ENCODE measurements at regions not wholly inside any gene's neighbourhood (a gene's known extent, or its start where the extent isn't known, plus 50 kb on each side); places are given as distances from the start of the nearest gene placed in this dataset.

DNA sequence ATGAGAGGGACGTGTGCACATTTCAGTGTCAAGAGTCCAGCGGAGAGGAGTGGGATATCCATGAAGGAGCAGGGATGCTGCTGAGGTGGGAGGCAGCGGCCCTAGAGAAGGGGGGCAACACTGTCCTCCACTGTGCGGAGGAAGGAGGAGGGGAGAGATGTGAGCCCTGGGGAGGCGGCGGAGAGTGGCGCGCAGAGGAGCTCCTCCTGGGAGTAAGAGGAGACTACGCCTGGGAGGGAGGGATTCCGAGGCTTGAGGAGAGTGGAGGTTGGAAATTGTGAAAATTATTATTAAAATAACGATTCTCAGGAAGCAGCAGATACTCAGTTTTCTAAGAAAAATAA lies 142.7 kb downstream of the CEP57L1 start:
- DNase-seq (ENCODE audit: low spot score): no peak
- ATAC-seq: no peak
- intact Hi-C loops (cut with DNase I): no loop called here

DNA sequence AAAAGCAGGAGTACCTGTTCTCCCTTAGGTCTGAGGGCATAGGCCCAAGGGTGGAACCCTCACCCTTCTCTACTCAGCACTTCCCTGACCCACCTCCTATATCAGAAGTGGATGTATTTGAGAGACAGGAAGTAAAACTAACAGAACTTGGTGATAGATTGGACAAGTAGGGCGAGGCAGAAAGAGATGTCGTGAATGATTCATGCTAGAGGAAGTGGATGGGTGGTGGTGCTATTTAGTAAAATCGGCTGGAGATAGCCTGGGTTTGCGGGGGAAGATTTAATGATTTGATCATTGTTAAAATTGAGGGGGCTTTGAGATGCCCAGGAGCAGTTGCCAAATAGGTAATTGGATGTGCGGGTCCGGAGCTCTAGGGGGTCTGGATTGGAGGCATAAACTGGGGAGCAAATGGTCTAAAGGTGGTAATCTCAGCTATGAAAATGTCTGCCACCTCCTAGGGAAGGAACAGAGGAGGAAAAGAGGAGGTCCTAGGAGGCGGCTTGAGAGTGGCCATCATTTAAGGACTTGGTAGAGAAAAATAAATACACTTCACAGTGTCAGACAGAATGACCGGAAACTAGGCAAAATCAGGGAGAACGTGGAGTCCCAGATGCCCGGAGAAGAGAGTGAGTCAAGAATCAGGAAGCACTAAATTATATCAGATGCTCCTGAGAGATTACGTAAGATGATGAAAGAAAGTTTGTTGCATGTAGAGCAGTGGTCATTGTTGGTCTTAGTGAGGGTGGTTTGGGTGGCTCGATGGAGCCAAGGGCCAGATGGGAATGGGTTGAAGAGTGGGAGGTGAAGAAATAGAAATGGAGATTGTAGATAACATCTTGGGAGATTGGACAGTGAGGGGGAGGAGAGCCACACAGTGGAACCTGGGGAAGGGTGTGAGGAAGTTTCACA lies 142.0 kb downstream of the CEP57L1 start:
- ATAC-seq (no peak), DNase-seq (ENCODE audit: low spot score) (no peak)
- intact Hi-C loops (cut with DNase I): no loop called here

DNA sequence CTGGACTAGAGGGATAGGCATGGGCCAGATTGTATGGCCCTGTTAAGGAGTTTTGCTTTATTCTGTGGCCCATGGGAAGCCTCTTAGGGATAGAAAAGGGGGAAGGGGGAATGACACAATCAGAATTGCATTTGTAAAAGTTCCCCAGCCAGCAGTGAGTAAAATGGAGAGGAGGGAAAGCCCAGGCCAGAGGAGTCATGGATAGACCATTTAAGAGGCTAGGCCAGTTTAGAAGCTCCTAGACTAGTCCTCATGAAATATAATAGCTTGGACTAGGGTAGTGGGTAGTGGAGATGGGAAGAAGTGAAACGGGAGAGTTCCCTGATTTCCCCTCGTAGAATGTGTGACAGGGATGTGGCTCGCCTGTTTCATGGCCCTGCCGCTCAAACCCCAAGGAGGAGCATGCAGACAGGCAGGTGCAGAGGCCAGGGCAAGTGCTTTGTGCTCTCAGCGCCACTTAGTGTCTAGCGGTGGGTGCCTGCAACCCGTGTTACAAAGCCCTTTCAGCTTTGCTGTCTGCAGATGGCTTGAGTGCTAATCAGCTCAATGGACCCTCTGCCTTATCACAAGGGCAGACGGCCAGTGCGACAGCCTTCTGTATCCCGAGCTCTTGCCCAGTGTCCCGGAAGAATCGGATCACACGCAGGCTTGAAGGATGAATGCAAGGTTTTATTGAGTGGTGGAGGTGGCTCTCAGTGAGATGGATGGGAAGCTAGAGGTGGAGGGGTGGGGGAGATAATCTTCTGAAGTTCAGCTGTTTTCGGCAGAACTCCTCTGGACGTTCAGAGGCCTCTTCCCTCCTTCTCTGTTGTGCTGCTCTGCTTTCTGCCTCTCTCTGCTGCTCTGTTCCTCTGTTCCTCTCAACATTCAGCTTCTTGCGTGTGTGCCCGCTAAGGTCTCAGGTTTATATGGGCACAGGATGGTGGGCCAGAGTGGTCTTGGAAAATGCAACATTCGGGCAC lies 141.1 kb downstream of the CEP57L1 start:
- no peak for DNase-seq (ENCODE audit: low spot score)
- ATAC-seq: no peak
- intact Hi-C loops (cut with DNase I): no loop called here

DNA sequence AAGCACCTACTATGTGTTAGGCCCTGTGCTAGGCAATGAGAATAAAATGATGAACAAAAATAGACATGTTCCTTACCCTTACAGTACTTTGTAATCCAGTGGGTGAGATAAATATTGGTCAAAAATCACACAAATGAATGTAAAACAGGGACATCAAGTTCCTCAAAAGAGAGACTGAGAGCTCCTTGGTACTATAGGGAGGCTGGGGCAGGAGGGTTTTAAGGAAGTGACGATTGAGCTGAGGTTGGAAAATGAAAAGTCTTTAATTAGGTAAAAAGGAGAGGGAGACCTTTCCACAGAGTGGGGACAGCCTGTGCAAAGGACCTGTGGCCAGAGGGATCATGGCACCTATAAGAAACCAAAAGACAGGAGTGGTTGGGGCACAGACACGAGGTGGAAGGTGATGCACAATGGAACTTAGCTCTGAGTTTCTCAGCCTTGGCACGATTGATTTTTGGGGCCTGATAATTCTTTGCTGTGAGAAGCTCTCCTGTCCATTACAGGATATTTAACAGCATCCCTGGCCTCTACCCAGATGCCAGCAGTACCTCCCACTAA lies 140.3 kb downstream of the CEP57L1 start:
- intact Hi-C loops (cut with DNase I): no loop called here
- no peak for ATAC-seq
- DNase-seq (ENCODE audit: low spot score): no peak

DNA sequence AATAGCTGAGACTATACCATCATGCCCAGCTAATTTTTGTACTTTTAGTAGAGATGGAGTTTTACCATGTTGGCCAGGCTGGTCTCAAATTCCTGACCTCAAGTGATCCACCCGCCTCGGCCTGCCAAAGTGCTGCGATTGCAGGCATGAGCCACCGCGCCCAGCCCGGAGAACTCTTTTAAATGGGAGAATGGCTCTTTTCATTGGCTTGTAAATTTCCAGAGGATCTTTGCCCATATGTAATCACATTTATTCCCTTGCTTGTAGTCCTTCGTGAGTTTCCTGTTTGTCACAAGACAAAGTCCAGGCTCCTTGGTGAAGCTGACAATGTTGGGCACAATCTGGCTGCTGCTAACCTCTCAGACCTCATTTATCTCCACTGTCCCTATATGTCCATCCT lies 135.1 kb downstream of the CEP57L1 start:
- no peak for DNase-seq (ENCODE audit: low spot score)
- intact Hi-C loops (cut with DNase I): no loop called here
- no peak for ATAC-seq

DNA sequence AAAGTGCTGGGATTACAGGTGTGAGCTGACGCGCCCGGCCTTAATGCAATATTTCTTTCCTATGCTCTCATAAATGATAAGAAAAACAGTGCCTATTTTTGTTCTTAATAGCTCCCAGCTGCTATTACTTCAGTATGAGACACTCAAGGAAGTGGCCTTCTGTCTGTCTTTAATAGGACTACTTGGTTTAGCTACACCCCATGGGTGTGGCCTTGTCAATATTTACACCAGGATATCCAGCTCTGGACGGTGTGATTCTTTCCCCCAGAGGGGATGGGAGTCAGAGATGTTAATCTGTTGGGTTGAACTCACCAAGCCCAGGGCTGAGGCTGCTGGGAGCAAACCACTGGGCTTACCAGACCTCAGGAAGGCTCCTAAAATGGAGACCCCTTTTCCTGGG lies 134.2 kb downstream of the CEP57L1 start:
- DNase-seq (ENCODE audit: low spot score) (no peak), ATAC-seq (peak; percentile 87)
- intact Hi-C loops (cut with DNase I): no loop called here

DNA sequence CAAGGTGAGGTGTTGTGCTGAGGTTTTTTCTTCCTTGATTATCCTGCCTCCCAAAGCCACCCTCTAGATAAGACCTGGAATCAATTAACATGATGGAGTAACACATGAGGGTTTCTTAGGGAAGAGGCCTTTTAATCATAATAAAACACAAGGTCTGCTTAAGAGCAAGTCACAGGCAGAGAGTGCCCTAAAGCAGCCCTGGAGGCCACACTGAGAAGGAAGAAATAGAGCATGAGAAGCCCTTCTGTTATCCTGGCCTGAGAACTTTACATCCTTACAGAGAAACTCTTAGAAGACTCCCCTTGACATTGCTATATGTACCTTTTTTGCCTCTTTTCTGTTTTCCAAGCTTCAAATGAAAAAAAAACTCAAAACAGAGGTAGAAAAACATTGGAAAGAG lies 132.3 kb downstream of the CEP57L1 start:
- intact Hi-C loops (cut with DNase I): no loop called here
- DNase-seq (ENCODE audit: low spot score) (no peak), ATAC-seq (no peak)

DNA sequence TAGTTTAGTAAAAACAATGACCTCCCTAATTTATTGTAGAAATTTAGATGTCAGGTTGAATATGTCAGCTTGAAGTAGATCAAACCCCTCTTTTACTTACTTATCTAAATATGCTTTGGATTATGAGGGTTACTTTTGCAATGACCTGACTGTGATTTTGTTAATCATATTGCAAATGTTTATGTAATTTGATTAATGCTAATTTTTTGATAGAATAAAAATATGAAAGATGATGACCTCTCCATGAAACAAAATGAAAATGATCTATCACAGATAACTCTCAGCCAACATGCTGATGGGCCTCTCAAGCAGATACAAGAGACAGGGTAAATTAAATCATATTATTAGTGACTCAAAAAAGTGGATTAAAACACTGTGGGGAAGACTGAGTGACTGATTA lies 131.0 kb downstream of the CEP57L1 start:
- ATAC-seq: no peak
- DNase-seq (ENCODE audit: low spot score): no peak
- intact Hi-C loops (cut with DNase I): no loop called here

DNA sequence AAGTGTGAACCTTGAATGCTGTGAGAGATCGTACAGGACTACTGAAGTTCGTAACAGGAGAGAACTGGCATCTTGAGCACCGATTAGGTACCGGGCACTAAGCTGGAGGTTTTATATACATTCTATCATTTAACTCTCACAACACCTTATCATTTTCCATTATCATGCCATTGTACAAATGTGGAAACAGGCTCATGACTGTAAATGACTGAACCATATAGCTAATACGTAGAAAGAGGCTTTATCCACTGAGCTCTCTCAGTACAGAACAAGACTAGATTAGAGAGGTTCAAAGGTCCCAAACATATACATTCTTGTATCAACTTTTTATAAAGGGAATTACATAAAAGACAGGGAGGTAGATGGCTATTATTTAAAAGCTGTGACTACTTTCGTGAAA lies 130.6 kb downstream of the CEP57L1 start:
- ATAC-seq (no peak), DNase-seq (ENCODE audit: low spot score) (no peak)
- intact Hi-C loops (cut with DNase I): no loop called here

DNA sequence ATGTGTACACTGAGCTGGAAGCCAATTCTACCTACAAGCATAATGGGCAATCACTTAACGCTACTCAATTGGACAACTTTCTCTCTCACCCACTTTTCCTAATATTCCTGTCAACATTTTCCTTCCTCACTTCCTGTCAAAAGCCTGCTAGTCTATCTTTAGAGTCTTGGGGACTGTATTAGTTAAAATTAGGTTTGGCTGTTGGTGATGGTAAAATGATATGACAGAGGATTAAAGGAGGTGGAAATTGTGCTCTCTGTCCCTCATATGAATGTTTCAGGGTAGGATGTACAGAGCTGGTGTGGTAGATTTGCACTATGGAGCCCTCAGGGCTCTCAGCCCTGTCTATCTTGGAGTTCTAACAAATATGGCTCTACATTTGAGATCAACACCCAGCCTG lies 129.7 kb downstream of the CEP57L1 start:
- intact Hi-C loops (cut with DNase I): no loop called here
- no peak for ATAC-seq
- DNase-seq (ENCODE audit: low spot score): no peak

DNA sequence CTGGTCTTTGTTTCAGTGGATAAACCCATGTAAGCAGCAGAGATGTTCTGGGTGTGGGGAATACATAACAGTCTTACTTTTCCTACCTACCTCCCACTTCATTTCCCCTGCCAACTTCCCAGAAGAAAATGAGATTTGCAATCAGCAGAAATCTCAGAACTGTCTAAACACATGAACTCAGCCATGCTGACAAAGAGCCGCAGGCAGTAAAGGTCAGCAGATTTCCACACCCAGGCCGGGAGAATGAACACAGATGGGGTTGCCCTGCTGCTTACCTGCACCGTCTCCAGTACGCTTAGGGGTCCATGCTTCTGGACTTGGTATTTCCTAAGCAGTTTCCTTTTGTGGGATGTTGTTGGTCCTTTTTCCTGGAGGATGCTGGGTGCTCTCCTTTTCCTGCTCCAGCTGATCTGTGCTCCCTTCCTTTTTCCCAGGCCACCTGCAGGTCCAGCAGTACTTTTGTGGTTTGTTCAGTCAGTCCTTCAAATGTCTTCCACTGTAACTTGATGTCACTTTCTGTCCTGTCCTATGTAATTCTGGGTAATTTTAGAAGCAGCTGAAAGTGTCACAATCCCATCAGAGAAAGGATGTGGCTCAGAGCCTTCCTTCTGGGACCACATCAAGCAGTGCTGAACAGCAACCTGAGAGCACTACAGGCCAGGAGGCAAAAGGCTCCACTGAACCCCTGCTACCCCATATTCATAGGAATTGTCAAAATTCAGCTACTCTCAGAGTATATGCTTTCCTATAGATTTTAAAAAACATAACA lies 129.0 kb downstream of the CEP57L1 start:
- no peak for DNase-seq (ENCODE audit: low spot score)
- intact Hi-C loops (cut with DNase I): no loop called here

DNA sequence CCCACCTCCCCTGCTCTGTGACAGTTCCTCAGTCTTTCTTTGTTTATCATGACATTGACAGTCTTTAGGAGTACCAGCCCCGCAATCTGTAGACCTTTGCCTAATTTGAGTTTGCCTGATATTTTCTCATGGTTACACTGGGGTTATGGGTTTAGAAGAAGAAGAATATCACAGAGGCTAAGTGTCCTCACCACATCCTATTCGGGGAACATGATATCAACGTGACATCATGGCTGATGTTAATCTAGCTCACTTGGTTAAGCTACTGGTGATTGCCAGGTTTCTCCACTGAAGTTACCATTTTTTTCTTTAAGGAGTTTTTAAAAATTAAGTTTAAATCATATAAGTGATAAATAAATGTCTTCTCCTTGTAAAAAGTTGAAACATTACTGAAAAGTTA lies 127.5 kb downstream of the CEP57L1 start:
- no peak for DNase-seq (ENCODE audit: low spot score)
- peak; percentile 10 for ATAC-seq
- intact Hi-C loops (cut with DNase I): no loop called here

More for the DNA sequence above, 129.0 kb downstream of the CEP57L1 start:
- ATAC-seq: no peak

DNA sequence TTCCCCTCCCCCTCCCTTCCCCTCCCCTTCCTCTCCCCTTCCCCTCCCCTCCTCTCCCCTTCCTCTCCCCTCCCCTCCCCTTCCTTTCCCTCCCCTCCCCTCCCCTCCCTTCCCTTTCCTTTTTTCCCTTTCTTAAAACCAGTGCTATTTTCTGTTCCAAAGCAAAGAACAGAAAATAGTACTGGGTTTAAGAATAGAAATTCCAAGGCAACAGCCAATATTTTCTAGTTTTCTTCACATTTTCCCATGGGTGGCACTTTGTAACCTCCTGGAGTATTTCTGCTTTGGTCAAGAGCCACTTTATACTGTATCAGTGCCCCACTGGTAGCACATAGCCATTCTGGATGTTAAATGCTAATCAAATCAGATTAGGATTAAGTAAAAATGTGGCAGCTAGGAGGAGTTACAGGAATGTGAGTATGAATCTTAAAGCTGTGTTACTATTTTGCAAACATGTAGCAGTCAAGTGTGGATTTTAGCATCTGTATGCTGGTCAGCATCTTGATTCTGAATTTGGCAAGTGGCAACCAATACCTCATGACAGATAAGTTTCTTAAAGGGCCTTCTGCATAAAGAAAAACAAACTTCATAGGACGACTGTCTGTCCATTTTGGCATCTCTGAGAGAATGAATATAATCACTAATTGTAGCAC lies 126.4 kb downstream of the CEP57L1 start:
- ATAC-seq (peak; percentile 57), DNase-seq (ENCODE audit: low spot score) (no peak)
- intact Hi-C loops (cut with DNase I): no loop called here

Measured in sciatic nerve (tissue), 2 donors.